G401 (cell line): ENCODE measurements at regions not wholly inside any gene's neighbourhood (a gene's known extent, or its start where the extent isn't known, plus 50 kb on each side); places are given as distances from the start of the nearest gene placed in this dataset.

Experiments
- DNase-seq: peaks from one replicate; pipeline ENCODE4 v3.0.0-alpha.2; 2015; ENCODE audit warnings: low spot score
- in situ Hi-C: cut with HindIII; loops from 2 replicates; pipeline ENCODE4 v1.10.0; 2016; ENCODE audit warnings: low sequenced_read_pairs, mixed read lengths

DNA sequence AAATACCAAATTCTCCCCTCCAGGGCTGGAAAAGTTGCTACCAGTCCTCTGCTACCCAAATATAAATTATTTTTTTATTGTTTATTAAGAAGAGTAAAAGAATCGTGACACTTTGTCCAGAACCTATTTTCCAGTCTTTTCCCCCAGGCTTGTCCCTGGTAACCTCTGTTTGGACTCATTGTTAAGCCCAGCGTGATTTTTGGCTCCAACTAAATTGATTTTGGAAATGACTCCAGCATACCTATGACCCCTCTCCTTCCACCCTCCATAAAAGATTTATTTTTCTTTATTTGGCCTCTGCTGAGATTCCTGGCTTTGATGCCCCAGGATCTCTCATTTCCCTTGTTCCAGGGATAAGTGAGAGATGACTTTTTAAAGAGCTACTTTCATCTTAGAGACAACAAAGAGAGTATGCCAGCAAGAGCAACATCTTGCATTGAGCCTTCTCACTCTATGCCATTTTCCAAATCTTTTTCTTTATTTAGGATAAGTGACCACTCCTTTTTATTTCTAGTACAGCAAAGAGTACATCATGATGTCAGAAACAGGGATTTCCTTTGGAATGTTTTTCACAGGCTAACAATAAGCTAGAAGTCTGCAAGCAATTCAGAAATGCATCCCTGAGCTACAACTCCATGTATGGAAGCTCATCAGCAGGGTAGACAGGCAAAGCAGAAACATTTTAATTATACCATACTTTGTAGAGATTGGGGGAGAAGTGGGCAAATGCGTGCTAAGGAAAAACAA is 75.8 kb downstream of the DAD1 start:
- DNase-seq = no peak
- in situ Hi-C loops = no loop called here

DNA sequence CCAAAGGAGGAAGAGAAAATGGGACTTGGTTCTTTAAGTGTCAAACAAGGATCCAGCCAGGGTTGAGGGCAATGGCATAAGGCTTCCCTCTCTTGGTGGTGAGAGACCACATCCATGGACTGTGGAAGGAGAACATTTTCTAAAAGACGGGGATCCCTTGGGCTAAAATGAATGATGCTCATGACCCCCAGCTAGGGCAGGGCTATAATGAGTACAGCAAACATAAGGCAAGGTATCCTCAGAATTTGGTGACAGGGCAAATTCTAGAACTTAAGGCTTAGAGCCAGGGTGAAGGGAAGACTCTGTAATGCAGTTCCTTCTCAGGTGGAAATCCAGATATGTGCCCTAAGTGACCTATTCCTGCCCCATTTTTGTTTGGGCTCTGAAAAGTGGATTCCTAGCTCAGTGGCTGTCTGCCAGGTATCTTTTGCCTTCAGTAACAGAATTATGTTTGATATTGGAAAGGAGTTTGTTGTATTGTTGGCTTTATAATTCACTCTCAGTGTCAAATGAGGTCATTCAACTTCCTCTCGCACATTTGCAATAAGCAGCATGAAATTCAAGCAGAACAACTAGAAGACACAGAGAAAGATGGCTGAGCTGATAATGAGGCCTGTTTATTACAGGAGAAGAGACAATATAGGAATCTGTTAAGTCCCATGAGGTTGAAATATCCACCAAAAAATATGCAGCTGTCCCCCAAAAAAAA is 76.8 kb downstream of the DAD1 start:
- DNase-seq = no peak
- in situ Hi-C loops = no loop called here

DNA sequence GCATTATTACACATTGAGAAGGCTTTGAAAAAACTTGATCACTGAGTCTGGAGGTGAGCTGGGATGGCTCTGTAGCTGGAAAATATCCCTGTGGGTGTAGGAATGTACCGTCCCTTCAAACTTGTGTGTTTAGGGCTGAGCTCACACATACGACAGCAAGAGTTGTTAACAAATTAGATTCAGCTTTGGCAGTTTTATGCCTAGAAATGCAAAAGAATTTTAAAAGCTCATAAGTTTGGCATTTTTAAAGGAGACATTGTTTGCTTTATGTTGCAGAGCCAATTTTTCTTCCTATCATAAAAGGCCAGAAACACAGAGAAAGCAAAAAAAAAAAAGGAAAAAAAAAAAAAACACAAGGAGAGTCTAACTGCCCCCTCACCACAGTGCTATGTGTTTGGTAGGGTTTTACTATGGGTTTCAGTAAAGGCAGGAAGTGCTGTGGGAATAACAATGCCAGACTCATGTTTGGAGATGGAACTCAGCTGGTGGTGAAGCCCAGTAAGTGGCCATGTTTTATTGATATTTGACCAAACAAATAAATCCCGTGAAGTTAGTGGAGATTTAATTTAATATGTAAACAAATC is 78.4 kb downstream of the DAD1 start:
- no peak for DNase-seq
- in situ Hi-C loops = no loop called here

DNA sequence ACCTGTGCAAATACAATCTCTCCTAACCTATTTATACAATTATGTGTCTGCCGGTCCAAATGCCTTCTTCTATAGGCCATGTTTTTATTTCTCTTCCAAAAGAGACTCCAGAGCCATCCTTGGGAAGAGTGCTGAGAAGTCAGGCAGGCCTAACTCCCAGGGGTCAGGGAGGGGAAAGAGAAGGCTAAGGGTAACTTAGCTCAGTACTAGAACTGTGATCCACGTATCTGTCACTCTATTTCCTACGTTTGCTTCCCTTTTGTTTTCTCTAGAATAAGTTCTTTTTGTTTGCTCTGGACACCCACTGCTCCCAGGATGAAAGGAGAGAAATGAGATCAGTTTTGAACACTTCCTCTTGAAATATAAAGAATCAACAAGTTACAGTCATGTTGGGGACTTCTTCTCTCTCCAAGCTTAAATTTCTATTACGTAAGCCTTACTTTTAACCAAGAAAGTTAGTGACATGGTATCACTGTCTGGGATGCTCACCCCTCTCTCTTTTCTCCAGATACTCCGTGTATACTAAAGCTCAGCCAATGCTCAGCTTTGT is 79.2 kb downstream of the DAD1 start:
- in situ Hi-C loops = no loop called here
- DNase-seq = no peak

DNA sequence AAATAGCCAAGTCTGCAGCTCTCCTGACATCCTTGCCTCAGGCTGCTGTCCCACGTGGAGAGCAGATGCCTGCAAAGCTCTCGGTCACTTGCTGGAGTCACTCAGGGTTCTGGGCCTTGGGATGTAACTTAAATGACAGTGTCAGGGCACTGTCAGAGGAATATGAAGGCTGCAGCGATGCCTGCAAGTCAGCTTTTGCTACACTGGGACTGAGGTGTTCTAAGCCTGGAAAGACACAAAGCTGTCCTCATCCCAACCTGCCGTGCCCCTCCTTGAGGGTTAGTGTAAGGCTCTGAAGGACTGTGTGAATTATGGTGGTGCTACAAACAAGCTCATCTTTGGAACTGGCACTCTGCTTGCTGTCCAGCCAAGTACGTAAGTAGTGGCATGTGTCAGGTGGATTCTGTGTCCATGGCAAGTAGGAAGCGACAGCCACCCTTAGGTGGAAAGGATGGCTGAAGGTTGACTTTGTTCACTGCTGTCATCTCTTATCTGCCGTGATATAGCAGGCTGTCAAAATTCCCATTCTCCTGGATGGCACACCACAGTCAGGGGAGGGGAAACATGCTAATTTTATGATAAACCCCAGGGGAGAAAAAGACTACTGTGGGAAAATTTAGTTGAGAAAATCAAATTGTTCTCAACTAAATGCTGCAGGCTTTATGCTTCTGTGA is 79.9 kb downstream of the DAD1 start:
- DNase-seq = no peak
- in situ Hi-C loops = no loop called here

DNA sequence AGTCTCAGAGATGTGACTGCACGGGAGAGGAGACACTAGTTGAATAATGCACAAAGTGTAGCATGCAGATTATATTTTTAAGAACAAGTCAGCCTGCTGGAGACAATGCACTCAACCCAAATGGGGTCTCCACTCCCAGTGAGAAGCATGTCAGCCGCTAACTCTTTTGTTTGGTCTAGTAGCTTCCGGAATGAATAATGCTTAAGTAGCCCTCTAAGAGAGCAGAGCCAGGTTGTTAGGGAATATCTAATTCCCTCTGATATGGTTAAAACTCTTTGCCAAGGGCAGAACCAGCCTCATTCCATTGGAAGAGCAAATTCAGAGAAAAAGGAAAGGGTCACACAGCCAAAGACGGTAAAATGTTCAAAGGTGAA is 80.4 kb downstream of the DAD1 start:
- in situ Hi-C loops = no loop called here
- DNase-seq = no peak

DNA sequence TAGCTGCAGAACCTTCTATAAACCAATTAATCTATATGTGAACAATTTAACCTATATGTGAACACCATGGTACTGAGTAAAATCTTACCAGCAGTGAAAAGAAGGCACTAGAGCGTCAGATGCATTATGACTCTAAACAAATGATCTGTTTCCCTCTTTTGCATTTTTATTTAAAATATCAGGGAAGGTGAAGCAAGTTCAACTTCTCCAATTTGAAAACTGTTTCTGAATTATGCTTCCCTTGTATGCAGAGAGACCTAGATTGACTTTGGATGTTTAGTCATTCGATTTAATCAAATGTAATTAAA is 80.9 kb downstream of the DAD1 start:
- no peak for DNase-seq
- in situ Hi-C loops = no loop called here

DNA sequence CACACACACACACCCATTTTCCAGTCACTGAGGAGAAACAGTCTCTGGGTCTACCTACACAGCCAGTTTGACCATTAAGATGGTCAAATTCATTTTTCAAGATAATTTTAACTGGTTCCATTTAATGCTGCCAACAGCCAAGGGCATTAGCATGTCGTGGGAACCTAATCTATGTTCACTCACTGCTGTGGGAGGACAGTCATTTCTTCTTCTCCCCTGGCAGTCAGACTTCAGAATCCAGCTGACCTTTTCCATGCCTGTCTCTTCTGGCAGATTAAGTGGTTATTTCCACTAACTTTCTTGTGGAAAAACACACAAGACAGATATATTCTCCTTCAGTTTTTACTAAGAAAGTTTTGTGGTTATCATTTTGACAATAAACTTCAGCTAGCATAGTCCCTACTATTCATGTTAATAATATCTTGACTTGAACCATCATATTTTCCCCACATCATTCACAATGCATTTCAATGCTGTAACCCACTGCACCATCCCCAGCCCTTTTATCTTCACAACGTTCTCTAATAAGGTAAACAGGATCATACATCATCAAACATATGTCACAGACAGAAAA is 82.2 kb downstream of the DAD1 start:
- no peak for DNase-seq
- in situ Hi-C loops = no loop called here

DNA sequence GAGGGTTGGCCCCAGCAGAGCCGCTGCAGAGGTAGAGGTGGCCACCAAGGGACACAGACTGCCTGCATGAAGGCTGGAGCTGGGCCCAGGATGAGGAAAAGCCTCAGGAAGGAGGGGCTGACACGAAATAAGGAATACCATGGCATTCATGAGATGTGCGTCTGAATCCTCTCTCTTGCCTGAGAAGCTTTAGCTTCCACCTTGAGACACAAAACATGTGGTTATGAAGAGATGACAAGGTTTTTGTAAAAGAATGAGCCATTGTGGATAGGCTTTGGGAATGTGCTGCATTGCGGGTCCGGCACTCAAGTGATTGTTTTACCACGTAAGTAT is 82.7 kb downstream of the DAD1 start:
- in situ Hi-C loops = no loop called here
- DNase-seq = no peak

DNA sequence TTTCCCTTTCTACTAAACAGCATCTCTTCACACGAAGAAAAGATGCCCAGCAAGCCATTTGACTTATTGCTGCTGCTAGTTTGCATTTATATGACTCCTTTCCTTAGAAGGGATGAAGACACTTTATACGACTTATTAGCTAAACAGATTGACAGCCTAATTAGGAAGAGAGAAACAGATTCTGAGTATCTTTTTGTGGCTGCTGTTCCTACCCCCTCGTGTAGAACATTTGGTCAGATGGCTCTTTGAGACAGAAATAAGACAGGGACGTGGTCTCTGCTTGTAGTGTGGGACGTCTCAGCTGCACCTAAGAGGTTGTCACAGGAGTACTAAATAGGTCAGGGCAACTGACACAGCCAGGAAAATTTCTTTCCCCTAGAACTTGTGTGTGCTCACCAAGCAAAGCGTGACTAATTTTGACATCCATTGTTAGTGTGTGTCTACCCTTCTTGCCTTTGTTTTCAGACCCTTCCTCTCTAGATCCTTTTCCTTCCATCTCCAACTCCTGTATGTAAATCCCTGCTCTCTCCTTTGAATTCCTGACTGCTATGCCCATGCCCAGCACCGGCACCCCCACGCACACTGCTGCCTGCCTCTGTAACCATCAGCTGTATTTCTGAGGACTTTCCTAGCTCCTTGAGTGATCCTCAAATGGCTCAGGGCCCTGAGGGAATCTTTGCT is 83.2 kb downstream of the DAD1 start:
- no peak for DNase-seq
- in situ Hi-C loops = no loop called here

DNA sequence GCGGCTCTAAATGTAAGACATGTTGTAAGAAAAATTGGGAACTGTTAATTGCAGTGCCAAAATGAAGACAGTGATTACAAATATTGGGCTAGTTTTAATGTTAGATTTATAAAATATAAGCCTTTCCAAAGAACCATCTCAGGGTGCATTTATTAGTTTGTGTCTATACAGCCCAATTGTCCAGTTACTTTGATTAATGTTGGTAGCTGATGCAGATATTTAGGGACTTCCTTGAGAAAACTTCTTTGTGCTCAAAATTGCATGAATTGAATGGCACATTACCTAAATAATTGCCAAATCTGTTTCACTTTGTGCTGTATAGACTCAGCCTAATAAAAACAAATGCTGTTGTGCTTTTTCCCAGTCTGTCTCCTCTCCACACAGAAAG is 83.7 kb downstream of the DAD1 start:
- in situ Hi-C loops = no loop called here
- no peak for DNase-seq

DNA sequence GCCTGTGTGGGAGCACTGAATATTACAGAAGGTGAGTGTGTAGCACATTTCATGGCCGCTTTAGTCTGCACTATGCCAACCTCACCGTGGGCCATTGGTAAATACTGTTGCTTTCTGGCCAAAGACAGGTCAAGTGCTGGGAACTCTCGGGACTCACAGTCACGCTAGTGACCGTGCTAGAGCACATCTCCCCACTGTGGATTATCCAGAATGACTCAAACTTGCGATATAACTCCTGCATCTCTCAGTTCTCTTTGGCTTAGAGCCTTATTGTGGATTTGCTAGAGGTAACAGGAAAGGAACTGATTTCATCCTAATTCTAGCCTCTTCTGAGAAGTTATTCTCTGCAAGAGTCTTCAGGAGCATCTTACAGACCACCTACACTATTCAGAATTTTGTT is 86.5 kb downstream of the DAD1 start:
- no peak for DNase-seq
- in situ Hi-C loops = no loop called here

DNA sequence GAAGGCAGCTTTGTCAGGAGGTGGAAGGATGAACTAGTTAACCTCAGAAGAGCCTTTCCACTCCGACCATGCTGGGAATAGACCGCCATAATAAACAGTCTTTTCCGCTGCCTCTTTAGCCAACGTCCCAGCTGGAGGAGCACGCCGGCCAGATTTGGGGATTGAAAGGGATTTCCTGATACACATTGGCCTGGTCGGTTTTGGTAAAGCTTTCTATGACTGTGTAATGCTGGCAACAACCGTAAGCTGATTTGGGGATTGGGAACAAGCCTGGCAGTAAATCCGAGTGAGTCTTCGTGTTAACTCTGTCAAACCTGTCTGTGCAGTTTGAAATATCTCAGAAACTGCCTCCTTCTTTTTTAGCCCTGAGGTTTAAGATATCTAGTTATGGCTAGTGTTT is 87.0 kb downstream of the DAD1 start:
- in situ Hi-C loops = no loop called here
- DNase-seq = no peak

DNA sequence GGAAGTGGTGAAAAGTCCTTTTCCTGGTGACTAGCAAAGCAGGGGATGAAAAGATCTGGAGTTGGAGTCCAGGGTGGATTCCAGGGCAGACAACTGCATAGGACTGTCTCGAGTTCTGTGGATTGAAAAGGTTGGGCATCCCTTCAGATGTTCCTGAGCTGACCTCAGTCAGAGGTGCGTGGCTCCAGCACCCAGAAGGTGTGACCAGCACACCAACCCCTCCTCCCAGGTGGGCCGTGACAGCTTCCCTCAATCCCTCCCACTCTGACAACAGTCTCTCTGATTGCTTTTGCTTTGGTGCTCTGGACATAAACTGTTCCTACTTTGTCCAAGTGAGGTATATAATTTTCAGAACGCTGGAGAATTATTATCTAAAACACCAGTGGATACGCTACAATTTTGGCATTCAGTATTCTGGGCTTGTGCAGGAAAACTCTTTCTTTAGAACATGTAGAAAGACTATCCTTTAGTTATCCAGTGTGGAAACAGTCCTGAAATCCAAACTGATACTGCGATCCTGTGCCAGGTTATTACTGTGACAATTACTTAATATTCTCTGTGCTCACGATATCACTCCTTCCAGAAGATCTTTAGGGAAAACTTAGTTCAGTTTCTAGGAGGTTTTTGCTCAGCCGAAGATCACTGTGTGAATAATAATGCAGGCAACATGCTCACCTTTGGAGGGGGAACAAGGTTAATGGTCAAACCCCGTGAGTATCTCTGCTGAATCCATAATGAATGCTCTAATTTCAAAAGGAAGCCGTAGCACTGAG is 87.9 kb downstream of the DAD1 start:
- DNase-seq = no peak
- in situ Hi-C loops = no loop called here

DNA sequence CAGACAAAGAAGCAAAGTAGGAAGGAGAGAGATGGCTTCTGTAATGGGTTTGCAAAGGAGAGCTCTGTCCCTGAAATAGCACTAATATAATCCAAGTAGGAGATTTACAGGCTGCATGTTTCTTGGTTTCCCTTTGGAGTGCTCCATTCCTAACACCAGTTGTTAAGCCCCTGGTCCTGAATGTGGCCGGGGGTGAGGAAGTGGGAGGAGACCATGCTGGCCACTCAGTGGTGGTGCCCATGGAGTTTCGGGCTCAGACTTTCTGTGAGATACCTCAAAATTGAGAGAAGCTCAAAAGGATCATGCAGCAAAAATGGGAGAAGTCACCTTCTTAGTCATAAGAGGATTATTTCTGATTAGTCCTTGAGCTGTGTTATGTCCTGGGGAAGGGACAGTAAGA is 88.5 kb downstream of the DAD1 start:
- DNase-seq = no peak
- in situ Hi-C loops = no loop called here

DNA sequence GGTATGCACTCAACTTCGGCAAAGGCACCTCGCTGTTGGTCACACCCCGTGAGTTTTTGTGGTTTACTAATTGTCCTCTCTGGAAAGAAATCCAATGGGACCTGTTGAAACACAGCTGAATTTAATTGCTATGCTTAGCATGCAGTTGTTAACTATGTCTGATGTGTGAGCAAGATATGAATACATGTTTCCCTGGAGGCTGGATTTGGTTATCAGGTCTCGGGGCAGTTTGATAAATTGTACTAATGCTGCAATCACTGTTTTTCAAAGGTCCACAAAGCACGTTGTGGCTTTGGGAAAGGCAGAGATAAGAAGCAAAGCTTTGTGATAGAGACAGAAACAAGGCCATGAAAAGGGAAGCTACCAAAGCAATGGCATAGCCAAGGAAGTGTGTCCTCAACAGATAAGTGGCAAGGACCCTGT is 91.3 kb downstream of the DAD1 start:
- no peak for DNase-seq
- in situ Hi-C loops = no loop called here

DNA sequence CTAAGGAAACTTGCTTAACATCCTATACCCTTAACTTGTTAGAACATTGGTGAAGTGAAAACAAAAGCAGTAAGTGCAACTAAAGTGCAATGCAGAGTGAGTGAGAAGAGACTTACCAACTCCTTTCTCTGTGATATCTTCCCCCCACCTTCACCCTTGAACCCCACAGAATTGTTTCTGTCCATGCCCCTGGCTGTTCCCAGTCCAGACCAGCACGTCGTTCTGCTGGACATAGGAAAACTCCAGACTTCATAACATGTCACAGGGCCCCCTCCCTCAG is 91.9 kb downstream of the DAD1 start:
- no peak for DNase-seq
- in situ Hi-C loops = no loop called here

DNA sequence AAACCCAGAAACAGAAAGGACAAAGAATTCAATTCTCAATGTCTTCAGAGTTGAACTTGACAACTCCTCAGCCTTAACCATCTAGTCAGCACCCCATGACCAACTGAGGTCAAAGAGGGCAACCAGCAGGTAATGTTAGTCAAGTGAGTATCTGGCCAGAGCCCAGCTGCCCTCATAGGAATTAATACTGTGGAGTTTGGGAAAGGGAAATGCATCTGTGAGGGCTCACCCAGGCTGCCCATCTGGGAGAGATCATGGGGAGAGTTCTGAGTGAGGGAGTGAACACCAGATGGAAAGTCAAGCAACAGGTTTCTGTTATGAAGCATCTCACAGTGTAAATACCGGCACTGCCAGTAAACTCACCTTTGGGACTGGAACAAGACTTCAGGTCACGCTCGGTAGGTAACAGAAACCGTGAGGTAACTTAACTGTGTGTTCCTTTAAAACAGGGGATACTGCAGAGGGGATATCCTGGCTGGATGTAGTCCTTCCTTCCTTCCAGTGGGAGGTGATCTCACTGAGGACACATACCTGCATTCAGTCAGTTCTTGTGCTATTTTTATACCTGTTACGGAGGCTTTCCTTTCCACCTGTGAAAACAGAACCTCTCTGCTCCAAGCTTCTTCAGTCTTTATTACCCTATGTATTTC is 94.4 kb downstream of the DAD1 start:
- DNase-seq = no peak
- in situ Hi-C loops = no loop called here

DNA sequence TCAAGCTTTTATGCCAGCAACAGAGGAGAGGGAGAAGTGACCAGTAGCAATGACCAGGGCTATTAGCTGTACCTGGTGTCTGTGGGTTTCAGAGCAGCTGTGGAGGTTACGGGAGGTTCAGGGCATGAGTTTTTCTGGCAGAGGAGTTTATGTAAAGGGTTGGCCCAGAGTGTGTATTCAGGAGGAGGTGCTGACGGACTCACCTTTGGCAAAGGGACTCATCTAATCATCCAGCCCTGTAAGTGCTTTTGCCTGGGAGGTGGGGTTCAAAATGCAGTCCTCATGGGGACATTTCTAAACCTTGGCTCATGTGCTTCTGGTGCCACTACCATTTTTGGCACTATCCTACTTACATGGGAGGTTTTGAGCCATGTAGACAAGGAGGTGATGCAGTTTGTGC is 95.3 kb downstream of the DAD1 start:
- no peak for DNase-seq
- in situ Hi-C loops = no loop called here
